GM21515 (cell line): ENCODE measurements at regions not wholly inside any gene's neighbourhood (a gene's known extent, or its start where the extent isn't known, plus 50 kb on each side); places are given as distances from the start of the nearest gene placed in this dataset.
"Not testable (repeated sequence)": the region's sequence is repeated elsewhere in the genome, so short reads cannot be mapped to it uniquely, and the experiment has no call there.

ENCODE experiments used
- ATAC-seq: cut with Tn5 transposase; IDR thresholded peaks from one replicate; pipeline ENCODE4 v1.9.1; 2021; ENCODE audit not compliant: unreplicated experiment

DNA sequence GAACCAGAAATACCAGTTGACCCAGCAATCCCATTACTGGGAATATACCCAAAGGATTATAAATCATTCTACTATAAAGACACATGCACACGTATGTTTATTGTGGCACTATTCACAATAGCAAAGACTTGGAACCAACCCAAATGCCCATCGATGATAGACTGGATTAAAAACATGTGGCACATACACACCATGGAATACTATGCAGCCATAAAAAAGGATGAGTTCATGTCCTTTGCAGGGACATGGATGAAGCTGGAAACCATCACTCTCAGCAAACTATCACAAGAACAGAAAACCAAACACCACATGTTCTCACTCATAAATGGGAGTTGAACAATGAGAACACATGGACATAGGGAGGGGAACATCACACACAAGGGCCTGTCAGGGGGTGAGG is 86.2 kb upstream of the SETMAR start:
- not testable (repeated sequence) for ATAC-seq

DNA sequence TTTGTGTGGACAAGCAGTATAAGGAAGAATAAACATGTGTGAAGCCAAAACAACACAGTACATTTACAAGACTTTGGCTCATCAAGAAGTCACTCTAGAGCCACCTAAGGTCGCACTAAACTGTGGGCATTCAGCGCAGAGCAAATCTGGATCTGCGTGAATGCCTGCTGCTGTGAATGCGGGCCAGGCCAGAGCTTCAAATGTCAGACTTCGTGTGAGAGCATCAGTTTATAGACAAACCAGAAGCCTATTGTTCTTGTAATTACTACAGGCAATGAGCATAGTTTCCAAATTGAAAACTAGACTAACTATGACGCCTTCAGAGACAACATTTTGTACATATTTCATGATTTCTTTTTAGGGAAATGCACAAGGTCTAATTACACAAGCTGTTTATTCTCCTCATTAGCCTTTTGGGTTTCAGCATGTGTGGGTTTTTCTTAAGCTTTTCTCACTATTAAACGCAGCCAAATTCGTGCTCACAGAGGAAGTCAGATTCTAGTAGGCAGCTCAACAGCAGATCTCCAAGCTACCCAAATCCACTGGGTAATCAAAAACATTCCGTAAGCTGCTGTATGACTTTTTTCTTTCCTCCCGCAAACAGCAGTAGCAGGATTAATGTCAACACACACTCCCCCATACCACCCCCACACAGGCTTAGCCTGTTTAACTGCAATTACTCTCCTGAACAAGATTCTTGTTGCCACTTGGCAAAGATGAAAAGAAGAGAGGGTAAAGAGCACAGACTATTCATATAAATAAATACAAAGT is 84.5 kb upstream of the SETMAR start:
- ATAC-seq, result no peak

DNA sequence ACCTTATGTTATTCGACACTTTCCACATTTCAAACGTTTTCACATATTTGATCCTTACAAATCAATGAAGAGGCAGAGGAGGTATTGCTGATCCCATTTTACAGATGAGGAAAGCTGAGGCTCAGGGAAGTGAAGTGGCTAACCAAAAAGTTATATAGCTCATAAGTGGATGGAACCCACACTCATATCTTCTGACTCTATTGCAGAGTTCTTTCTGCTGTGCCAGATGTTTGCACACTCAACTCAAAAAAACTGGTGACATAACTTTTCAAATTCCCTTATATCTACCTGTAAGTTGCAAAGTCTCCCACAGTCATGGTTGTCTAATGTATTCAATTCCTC is 84.0 kb upstream of the SETMAR start:
- ATAC-seq, result no peak

DNA sequence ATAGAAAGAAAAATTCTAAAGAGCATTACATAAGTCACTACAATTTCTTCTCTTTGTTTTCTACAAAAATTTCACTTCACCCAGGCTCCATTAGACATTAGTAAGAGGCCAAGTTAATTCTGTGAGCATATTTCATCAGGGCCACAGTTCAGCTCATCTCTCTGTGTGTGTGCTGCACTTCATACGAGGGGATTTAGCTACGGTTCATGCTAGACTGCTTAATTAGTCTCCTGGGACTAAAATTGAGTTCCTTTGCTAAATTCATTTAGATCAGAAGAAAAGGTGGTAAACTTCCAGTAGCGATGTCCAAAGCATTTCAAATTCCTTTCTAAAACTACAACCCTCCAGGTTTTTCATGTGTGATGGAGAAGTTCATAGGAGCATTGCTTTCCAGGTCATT is 83.1 kb upstream of the SETMAR start:
- ATAC-seq, result no peak

DNA sequence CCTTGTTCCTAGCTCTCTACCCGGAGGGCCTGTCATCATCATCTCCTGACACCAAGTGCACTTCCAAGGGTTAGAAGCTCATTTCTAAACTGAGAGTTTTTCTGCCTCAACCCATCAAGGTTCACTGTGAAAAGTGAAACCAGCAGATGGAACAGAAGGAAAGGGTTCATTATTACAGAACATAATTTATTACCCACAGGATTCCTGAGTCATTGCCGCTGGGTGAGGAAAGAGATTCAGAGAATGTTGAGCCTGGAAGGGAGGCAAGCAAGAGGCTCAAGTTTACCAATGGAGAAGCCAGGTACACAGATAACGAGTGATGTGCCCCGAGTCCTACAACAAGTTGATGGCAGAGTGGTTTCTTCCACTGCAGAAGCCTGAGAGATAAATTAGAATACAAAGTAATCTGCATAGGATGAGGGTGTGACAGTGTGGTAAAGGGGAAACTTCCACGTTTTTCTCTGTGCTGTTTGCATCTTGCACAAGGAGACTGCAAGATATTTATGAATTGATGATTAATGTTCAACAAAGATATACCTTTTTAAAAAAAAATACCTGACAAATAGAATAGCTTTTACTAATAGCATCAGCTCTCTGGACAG is 80.5 kb upstream of the SETMAR start:
- no peak for ATAC-seq

DNA sequence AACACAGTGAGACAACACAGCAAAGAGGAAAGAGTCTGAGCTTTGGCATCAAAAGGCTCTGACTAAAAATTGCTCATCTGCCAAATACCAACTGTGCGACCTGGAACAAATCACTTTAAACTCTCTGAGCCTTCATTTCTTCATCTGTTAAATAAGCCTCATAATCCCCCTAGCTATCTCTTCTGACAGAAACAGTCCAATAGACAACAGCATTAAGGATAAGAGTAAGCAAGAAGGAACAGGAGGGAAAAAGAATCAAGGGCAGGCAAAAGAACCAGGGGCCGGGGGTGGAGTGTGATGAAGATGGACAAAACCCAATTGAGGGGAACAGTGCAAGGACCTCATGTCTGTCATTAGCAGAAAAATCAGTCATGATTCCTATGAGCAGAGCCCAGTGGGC is 79.4 kb upstream of the SETMAR start:
- ATAC-seq, result no peak

DNA sequence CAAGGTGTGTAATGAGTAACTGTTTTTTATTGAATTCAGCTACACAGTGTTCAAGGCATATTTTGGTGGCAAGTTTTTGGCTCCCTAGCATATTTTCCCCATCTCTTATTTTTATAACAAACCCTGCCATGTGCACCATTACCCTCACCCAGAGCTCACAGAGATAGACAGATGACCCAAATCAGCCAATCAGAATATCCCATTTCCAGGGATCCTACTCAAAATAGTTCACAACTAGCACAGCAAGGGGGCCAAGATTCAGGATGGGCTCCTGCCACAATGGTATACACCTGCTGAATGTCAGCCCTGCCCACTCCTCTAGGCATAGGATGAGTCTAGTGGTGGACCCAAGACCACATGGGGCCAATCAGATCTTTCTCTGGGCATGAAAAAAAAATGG is 78.8 kb upstream of the SETMAR start:
- ATAC-seq, result no peak

DNA sequence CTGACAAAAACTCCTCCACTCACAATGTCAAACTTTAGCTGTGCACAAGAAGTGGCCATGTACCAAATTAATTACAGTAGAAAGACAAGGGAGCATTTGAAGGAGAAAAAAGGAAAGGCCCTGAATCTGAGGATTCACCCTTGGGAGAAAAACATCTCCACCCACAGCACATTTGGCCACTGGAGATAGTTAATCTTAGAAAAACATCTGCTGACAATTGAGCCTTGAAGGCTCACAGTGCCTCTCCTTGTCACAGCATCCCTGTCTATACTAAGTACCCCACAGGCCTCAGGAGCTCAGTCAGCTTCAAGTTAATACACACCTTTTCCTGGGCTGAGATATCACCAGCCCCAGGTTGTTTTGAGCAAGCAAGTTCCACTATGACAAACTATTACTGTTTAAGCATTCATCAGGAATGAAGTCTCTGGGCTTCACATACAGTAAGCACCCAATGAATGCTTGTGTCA is 78.1 kb upstream of the SETMAR start:
- ATAC-seq, result no peak

DNA sequence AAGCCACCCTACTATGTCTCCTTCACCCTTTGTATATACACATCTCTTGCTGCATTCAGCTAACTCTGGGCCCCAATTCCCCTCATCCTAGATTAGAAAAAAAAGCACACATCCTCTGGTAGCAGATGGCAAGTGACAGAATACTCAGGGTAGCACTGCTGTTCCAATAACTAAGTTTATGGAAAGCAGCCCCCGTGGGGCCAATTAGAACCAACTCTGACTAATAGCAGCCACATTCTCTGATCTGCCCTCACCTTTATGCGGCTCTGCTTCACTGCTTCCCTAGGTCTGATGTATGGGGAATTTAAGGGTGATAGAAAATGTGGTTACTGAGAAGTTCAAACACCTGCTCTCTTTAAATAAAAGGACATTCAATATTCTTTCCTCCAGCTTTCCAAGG is 74.9 kb upstream of the SETMAR start:
- no peak for ATAC-seq

DNA sequence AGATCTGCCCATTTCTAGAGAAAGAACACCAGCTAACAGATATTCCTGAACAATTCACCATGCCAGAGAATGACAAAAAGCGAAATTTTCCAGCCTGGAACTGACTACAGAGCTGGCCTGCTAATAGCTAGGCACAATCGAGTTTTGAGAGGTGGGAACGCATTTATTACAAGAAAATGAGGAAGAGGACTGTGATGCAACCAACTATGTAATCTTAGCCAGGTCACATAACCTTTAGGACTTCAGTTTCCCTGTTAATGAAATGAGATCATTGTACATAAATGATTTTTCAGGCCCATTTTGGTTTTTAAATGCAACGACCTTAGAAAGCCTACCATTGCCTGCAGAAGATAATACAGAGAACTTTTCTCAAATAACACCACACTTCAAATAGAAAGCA is 72.1 kb upstream of the SETMAR start:
- no peak for ATAC-seq

DNA sequence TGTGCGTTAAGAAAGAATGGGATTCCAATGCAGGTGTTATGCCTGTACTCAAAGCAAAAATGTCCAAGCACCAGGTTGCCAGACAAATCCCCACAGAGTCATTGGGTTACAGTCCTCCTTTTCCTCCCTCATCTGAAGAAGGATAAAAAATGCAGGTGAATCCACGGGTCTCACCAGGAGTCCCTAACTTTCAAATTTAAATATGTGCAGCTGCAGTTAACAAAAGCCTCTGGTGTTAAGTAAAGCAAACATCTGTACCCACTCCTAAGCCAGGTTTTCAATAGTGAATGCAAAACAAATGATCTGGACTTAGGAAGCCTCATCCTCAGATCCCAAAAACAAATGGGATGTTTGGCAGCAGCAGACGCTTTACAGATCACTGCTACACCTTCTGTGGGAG is 70.4 kb upstream of the SETMAR start:
- no peak for ATAC-seq

DNA sequence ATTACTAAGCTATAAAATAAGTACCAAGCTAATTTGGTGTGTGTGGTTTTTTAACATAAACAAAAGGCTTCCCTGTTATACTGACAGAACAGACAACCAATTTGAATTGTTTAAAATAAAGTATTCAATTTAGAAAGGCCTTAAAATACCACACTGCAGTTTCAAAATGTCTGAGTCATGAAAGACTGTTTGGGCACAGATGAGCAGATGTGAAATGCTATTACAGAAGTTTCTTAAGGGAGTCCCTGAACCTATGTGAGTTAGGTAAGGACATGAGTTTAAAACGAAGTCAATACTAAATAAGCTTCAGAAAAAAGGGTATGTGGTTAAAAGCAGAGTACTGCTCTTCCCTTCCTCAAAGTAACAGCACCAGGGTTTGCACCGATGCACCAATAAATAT is 69.7 kb upstream of the SETMAR start:
- ATAC-seq, result no peak

DNA sequence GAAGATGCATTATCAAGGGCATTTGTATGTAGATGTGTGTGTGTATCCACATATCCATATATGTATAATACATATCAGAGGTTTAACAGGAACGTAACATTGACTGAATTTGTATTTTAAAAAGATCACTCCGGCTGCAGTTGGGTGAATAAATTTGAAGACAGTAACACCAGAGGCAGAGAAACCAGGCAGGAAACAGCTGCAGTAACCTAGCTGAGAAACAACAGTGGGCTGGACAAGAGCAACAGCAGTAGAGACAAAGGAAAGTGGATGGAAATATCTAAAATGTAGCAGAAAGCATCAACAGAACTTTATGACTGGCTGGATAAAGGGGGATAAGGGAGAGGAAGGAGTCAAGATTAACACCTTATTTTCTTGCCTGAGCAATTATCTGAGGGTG is 68.3 kb upstream of the SETMAR start:
- no peak for ATAC-seq

DNA sequence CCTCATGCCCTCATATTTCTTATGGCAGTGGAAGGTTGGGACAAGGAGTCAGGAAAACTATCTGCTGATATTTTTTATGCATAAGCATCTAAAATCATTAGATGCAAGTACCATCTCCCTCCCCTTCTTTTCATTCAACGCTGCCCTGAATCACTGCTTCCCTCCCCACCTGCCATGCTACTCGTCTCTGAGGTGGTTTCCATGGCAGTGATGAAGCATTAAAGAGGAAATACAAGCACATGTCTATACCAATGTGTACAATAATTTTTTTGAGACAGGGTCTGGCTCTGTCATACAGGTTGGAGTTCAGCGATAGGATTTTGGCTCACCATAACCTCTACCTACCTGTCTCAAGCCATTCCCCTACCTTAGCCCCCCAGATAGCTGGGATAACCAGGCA is 67.5 kb upstream of the SETMAR start:
- ATAC-seq, result no peak

DNA sequence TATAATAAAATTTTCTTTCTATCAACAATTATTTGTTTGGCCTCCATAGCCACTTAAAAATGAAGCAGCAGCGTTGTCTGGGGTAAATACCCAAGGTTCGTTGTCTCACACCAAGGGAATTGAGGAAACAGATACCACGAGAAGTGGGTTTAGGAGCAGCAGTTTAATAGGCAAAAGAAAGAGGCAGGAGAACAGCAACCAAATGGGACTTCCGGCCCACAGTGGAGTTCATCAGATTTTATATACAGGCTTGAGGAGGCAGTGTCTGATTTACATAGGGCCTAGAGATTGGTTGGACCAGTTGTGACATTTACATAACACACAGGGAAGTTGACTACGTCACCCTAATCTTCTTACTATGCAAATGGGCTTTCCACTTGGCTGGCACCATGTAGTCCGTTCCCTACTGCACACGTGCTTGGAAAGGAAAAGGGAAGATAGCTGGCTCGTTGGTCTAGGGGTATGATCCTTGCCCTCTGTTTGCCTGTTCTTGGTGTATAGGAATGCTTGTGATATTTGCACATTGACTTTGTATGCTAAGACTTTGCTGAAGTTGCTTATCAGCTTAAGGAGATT is 61.5 kb upstream of the SETMAR start:
- no peak for ATAC-seq

DNA sequence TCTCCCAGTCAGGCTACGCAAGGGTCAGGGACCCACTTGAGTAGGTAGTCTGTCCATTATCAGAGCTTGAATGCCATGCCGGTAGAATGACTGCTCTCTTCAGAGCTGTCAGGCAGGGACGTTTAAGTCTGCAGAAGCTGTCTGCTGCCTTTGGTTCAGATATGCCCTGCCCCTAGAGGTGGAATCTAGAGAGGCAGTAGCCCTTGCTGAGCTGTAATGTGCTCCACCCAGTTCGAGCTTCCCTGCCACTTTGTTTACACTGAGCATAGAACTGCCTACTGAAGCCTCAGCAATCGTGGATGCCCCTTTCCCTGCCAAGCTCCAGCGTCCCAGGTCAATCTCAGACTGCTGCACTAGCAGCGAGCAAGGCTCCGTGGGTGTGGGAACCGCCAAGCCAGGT is 57.5 kb upstream of the SETMAR start:
- no peak for ATAC-seq

DNA sequence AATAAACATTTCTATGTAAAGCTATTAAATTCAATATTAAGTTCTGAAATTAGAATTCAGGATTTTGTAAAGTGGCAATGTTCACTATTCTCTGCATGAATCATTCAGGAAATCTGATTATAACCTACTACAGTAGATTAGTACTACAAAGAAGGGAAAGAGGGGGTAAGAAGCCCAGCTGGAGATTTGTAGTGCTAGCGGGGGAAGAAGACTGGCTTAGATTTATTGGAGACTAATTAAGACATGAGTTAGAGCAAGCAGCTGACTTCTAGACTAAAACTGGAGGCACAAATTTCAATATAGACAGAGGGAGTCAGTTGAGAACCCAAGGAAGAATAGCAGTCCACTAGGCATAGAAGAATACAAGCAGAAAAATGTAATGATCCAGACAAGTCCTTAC is 55.8 kb upstream of the SETMAR start:
- ATAC-seq, result no peak

DNA sequence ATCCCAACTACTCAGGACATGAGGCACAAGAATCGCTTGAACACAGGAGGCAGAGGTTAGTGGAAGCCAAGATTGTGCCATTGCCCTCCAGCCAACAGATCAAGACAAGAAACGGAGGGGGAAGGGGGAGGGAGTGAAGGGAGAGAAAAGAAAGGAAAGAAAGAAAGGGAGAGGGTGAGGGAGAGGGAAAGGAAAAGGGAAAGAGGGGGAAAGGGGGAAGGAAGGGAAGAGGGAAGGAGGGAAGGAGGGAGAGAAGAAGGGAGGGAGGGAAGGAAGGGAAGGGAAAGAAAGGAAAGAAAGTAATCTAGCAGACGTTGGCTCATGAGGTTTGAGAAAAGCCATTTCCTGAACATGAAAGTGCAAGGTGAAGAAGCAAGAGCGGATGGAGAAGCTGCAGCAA is 53.1 kb upstream of the SETMAR start:
- ATAC-seq, result no peak

DNA sequence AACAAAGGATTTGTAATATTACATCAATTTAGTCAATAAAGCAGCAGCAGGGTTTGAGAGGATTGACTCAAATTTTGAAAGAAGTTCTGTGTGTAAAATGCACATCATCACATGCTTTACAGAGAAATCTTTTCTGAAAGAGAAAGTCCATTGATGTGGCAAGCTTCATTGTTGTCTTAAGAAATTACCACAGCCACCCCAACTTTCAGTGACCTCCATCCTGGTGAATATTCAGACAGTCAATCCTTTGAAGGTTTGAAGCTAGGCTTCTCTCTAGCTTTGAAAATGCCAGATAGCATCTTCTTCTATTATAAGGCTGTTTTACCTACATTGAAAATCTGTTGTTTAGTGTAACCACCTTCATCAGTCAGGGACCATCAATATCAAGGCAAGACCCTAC is 51.8 kb upstream of the SETMAR start:
- no peak for ATAC-seq

DNA sequence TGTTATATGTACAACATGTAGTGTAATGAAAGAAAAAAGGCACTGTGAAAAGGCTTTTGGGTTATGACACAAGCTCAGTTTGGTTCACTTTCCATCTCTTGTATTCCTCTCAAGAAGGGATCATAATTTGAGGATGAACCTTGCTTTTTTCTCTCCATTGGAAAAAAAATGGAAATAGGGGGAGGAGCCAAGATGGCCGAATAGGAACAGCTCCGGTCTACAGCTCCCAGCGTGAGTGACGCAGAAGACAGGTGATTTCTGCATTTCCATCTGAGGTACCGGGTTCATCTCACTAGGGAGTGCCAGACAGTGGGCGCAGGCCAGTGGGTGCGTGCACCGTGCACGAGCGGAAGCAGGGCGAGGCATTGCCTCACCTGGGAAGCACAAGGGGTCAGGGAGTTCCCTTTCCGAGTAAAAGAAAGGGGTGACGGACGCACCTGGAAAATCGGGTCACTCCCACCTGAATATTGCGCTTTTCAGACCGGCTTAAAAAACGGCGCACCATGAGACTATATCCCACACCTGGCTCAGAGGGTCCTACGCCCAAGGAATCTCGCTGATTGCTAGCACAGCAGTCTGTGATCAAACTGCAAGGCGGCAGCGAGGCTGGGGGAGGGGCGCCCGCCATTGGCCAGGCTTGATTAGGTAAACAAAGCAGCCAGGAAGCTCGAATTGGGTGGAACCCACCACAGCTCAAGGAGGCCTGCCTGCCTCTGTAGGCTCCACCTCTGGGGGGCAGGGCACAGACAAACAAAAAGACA is 49.9 kb upstream of the SETMAR start:
- not testable (repeated sequence) for ATAC-seq
